Caco-2 (cell line): ENCODE measurements at regions not wholly inside any gene's neighbourhood (a gene's known extent, or its start where the extent isn't known, plus 50 kb on each side); places are given as distances from the start of the nearest gene placed in this dataset.

ENCODE experiments used
- BruUV-seq: library from RNA; stranded (reverse); fragments of 400-500 nt; replicated peaks from 2 replicates; lab custom pipeline; 2021; lab: Mats Ljungman, UMichigan
- CTCF ChIA-PET: fragments of 300-600 bp; sonication (Branson Sonifier 250); formaldehyde crosslinking; loops from one replicate; lab custom pipeline; 2022; ENCODE audit warnings: antibody characterized with exemption; lab: Charles Lee
- POLR2A ChIA-PET: fragments of 300-600 bp; sonication (Branson Sonifier 250); formaldehyde crosslinking; loops from one replicate; lab custom pipeline; 2022; ENCODE audit warnings: antibody characterized with exemption; lab: Charles Lee
- DNase-seq, 2 experiments: peaks; one replicate each; pipeline versions ENCODE4 v3.0.0 to v3.0.0-alpha.2; 2020 to 2022
- H3K27me3 ChIP-seq: replicated peaks from 2 replicates; pipeline ENCODE4 v1.6.0; 2011; ENCODE audit warnings: low read length; ENCODE audit not compliant: control insufficient read depth, insufficient read depth
- H3K36me3 ChIP-seq: 2 replicates; pipeline ENCODE4 v1.5.1; 2011; ENCODE audit warnings: low read length; ENCODE audit not compliant: control insufficient read depth, insufficient read depth
- H3K4me1 ChIP-seq: fragments of 250-450 bp; sonication (Bioruptor Pico); 2 replicates; pipeline ENCODE4 v1.5.1; 2020; ENCODE audit warnings: mild to moderate bottlenecking
- H3K4me3 ChIP-seq: 2 replicates; pipeline ENCODE4 v1.5.1; 2011; ENCODE audit warnings: low read depth, mild to moderate bottlenecking, control low read depth, low read length
- H3K9me3 ChIP-seq: fragments of 250-450 bp; sonication (Bioruptor Pico); 2 replicates; pipeline ENCODE4 v1.5.1; 2020; ENCODE audit warnings: mild to moderate bottlenecking, moderate library complexity
- H3K27ac Mint-ChIP-seq: one replicate; pipeline ENCODE4 v1.8.0; 2022; ENCODE audit warnings: mixed read lengths; ENCODE audit not compliant: unreplicated experiment
- H3K27me3 Mint-ChIP-seq: one replicate; pipeline ENCODE4 v1.8.0; 2022; ENCODE audit warnings: mixed read lengths; ENCODE audit not compliant: insufficient read depth, unreplicated experiment
- H3K36me3 Mint-ChIP-seq: one replicate; pipeline ENCODE4 v1.8.0; 2022; ENCODE audit warnings: mild to moderate bottlenecking, mixed read lengths; ENCODE audit not compliant: insufficient read depth, unreplicated experiment
- H3K4me1 Mint-ChIP-seq: one replicate; pipeline ENCODE4 v1.8.0; 2022; ENCODE audit warnings: low read depth, mixed read lengths; ENCODE audit not compliant: unreplicated experiment
- H3K4me3 Mint-ChIP-seq: one replicate; pipeline ENCODE4 v1.8.0; 2022; ENCODE audit warnings: mild to moderate bottlenecking, moderate library complexity, mixed read lengths; ENCODE audit not compliant: unreplicated experiment
- H3K9me3 Mint-ChIP-seq: one replicate; pipeline ENCODE4 v1.8.0; 2022; ENCODE audit warnings: mixed read lengths; ENCODE audit not compliant: unreplicated experiment
- CTCF ChIP-seq, 2 experiments: fragments of 200-600 bp in 1 of 2; IDR thresholded peaks; 1 replicate in 1 of 2; 2 replicates in 1 of 2; pipeline versions ENCODE4 v1.5.1 to v1.8.0; 2011 to 2022; ENCODE audit warnings: antibody characterized with exemption in 1 of 2, control low read depth in 1 of 2, inconsistent platforms in 1 of 2, low read depth in 1 of 2, low read length in 1 of 2, mild to moderate bottlenecking in 1 of 2, moderate library complexity in 1 of 2; ENCODE audit not compliant: insufficient read depth in 1 of 2, severe bottlenecking in 1 of 2, unreplicated experiment in 1 of 2
- intact Hi-C: fragments of 100-400 bp; cut with micrococcal nuclease; formaldehyde crosslinking; loops from one replicate; pipeline ENCODE4 v1.10.0; 2022; ENCODE audit not compliant: unreplicated experiment

GRCh38 chr13:50382511-50382910, 367.3 kb downstream of the KCNRG start:
- no peak for DNase-seq
- peaks cover 5% of the 10 kb centered on the region; the same call in 1 of the 2 replicates for H3K4me1 ChIP-seq
- H3K27me3 ChIP-seq: no peaks in the 10 kb centered on the region
- H3K36me3 ChIP-seq: 0 out of 2 replicates have a peak, but pooled peaks cover 2% of the 10 kb centered on the region
- Mint-ChIP-seq H3K27ac (no peak overlapping the region), H3K27me3 (no peaks in the 10 kb centered on the region), H3K4me3 (no peak overlapping the region), H3K9me3 (peaks cover 33% of the 10 kb centered on the region), H3K4me1 (peaks cover 9% of the 10 kb centered on the region), H3K36me3 (no peaks in the 10 kb centered on the region)
- ChIA-PET POLR2A (no interaction called here), CTCF (no interaction called here)
- no TSS peak for BruUV-seq
- no peak for TF ChIP-seq CTCF (IDR thresholded peaks at IDR 0.05; ENCODE audit: insufficient read depth in 1 of 2, low read depth in 1 of 2, low read length in 1 of 2, severe bottlenecking in 1 of 2, unreplicated experiment in 1 of 2)
- intact Hi-C loops: loop anchor here (10.0 kb wide), 1 partner anchor 532 kb away; no protein-coding TSS in a partner anchor
- peaks cover 17% of the 10 kb centered on the region for H3K9me3 ChIP-seq
- H3K4me3 ChIP-seq: no peak overlapping the region

GRCh38 chr13:50382951-50383350, 367.7 kb downstream of the KCNRG start:
- peaks cover 9% of the 10 kb centered on the region for H3K4me1 Mint-ChIP-seq
- intact Hi-C loops: loop anchor here (10.0 kb wide), 1 partner anchor 532 kb away; no protein-coding TSS in a partner anchor

GRCh38 chr13:50384724-50385123, 369.5 kb downstream of the KCNRG start:
- H3K4me3 Mint-ChIP-seq: no peak overlapping the region
- no peaks in the 10 kb centered on the region for H3K36me3 Mint-ChIP-seq
- H3K27me3 Mint-ChIP-seq: no peaks in the 10 kb centered on the region
- intact Hi-C loops: loop anchor here (5.0 to 10.0 kb wide), 2 partner anchors 212 to 530 kb away; no protein-coding TSS in a partner anchor
- H3K36me3 ChIP-seq: 0 out of 2 replicates have a peak, but pooled peaks cover 1% of the 10 kb centered on the region
- peaks cover 33% of the 10 kb centered on the region for H3K9me3 Mint-ChIP-seq
- POLR2A ChIA-PET: no interaction called here
- no peaks in the 10 kb centered on the region for H3K27me3 ChIP-seq
- CTCF ChIA-PET: no interaction called here
- no peaks in the 10 kb centered on the region for H3K4me1 ChIP-seq
- no TSS peak for BruUV-seq
- no peak for DNase-seq
- no peak for TF ChIP-seq CTCF (IDR thresholded peaks at IDR 0.05; ENCODE audit: insufficient read depth in 1 of 2, low read depth in 1 of 2, low read length in 1 of 2, severe bottlenecking in 1 of 2, unreplicated experiment in 1 of 2)
- H3K4me1 Mint-ChIP-seq: peaks cover 9% of the 10 kb centered on the region
- H3K27ac Mint-ChIP-seq: no peak overlapping the region
- H3K4me3 ChIP-seq: no peak overlapping the region
- H3K9me3 ChIP-seq: peaks cover 15% of the 10 kb centered on the region

More at GRCh38 chr13:50382951-50383350, 367.7 kb downstream of the KCNRG start:
- H3K9me3 Mint-ChIP-seq: peaks cover 33% of the 10 kb centered on the region
- Histone ChIP-seq H3K9me3 (peaks cover 17% of the 10 kb centered on the region), H3K4me3 (no peak overlapping the region), H3K36me3 (0 out of 2 replicates have a peak, but pooled peaks cover 2% of the 10 kb centered on the region), H3K27me3 (no peaks in the 10 kb centered on the region), H3K4me1 (0 out of 2 replicates have a peak, but pooled peaks cover under 1% of the 10 kb centered on the region)
- no peak overlapping the region for H3K4me3 Mint-ChIP-seq
- TF ChIP-seq CTCF (IDR thresholded peaks at IDR 0.05; ENCODE audit: insufficient read depth in 1 of 2, low read depth in 1 of 2, low read length in 1 of 2, severe bottlenecking in 1 of 2, unreplicated experiment in 1 of 2): no peak
- H3K27ac Mint-ChIP-seq: no peak overlapping the region
- CTCF ChIA-PET: no interaction called here
- POLR2A ChIA-PET: no interaction called here
- no peaks in the 10 kb centered on the region for H3K36me3 Mint-ChIP-seq
- no peaks in the 10 kb centered on the region for H3K27me3 Mint-ChIP-seq
- no peak for DNase-seq
- no TSS peak for BruUV-seq
